Stimulated activated CD8-positive, alpha-beta memory T cell treated with anti-CD3 and anti-CD28 coated beads, Interleukin-7, amount 100 ng/mL, for 24 hours (primary cell): ENCODE measurements at regions not wholly inside any gene's neighbourhood (a gene's known extent, or its start where the extent isn't known, plus 50 kb on each side); places are given as distances from the start of the nearest gene placed in this dataset.
"Not testable (repeated sequence)": the region's sequence is repeated elsewhere in the genome, so short reads cannot be mapped to it uniquely, and the experiment has no call there.

Experiments
- DNase-seq: peaks from one replicate; pipeline ENCODE4 v3.0.0-alpha.2; 2020; ENCODE audit warnings: low read depth

- no peak for DNase-seq
Measured at GRCh38 chr21:38911484-38912101, 105.9 kb downstream of the ETS2 start.

GRCh38 chr21:38910390-38911067 is 104.8 kb downstream of the ETS2 start:
- DNase-seq = no peak

- DNase-seq = no peak
Measured at GRCh38 chr21:38909929-38910328, 104.2 kb downstream of the ETS2 start.

- no peak for DNase-seq
Measured at GRCh38 chr21:38909109-38909508, 103.4 kb downstream of the ETS2 start.

GRCh38 chr21:38908537-38908936 is 102.8 kb downstream of the ETS2 start:
- no peak for DNase-seq

- DNase-seq = no peak
Measured at GRCh38 chr21:38905752-38906151, 100.0 kb downstream of the ETS2 start.

GRCh38 chr21:38905328-38905727 is 99.6 kb downstream of the ETS2 start:
- DNase-seq = no peak

- no peak for DNase-seq
Measured at GRCh38 chr21:38903690-38904139, 98.0 kb downstream of the ETS2 start.

- no peak for DNase-seq
Measured at GRCh38 chr21:38902608-38903445, 97.1 kb downstream of the ETS2 start.

GRCh38 chr21:38900499-38900898 is 94.8 kb downstream of the ETS2 start:
- DNase-seq = no peak

- DNase-seq = not testable (repeated sequence)
Measured at GRCh38 chr21:38899985-38900384, 94.3 kb downstream of the ETS2 start.

- no peak for DNase-seq
Measured at GRCh38 chr21:38899277-38899947, 93.7 kb downstream of the ETS2 start.

- no peak for DNase-seq
Measured at GRCh38 chr21:38898422-38899096, 92.8 kb downstream of the ETS2 start.

- no peak for DNase-seq
Measured at GRCh38 chr21:38897532-38898421, 92.0 kb downstream of the ETS2 start.

GRCh38 chr21:38894899-38895298 is 89.2 kb downstream of the ETS2 start:
- DNase-seq = no peak

GRCh38 chr21:38888991-38889561 is 83.3 kb downstream of the ETS2 start:
- no peak for DNase-seq

GRCh38 chr21:38887749-38888148 is 82.0 kb downstream of the ETS2 start:
- DNase-seq = no peak

- DNase-seq = no peak
Measured at GRCh38 chr21:38887062-38887686, 81.4 kb downstream of the ETS2 start.

- DNase-seq = no peak
Measured at GRCh38 chr21:38885909-38886308, 80.2 kb downstream of the ETS2 start.

- no peak for DNase-seq
Measured at GRCh38 chr21:38884440-38884839, 78.7 kb downstream of the ETS2 start.
